ENCODE measurements at regions not wholly inside any gene's neighbourhood (a gene's known extent, or its start where the extent isn't known, plus 50 kb on each side); places are given as distances from the start of the nearest gene placed in this dataset.
A peak's percentile ranks its signal among the peaks of the same experiment; 100 is the strongest.
"Not testable (repeated sequence)": the region's sequence is repeated elsewhere in the genome, so short reads cannot be mapped to it uniquely, and the experiment has no call there.

- no peak overlapping the region for H2AFZ ChIP-seq (ENCODE audit: low read depth, low read length)
- H3K4me3 ChIP-seq (ENCODE audit: low read length) = no peak overlapping the region
- no peaks in the 10 kb centered on the region for H3K4me1 ChIP-seq (ENCODE audit: low read length)
- H3K9me3 ChIP-seq (ENCODE audit: insufficient read depth, low read length) = no peaks in the 10 kb centered on the region
- H3K36me3 ChIP-seq (replicated peaks; ENCODE audit: low read depth, low read length) = no peaks in the 10 kb centered on the region
- no peaks in the 10 kb centered on the region for H4K20me1 ChIP-seq (ENCODE audit: insufficient read depth, low read length)
- no peaks in the 10 kb centered on the region for H3K27me3 ChIP-seq (ENCODE audit: low read depth, low read length)
- no peak overlapping the region for H3K4me2 ChIP-seq (ENCODE audit: low read length)
- no peak for TF ChIP-seq EZH2phosphoT487 (IDR thresholded peaks at IDR 0.05; ENCODE audit: low read depth)
- TF ChIP-seq, protein P1, sequence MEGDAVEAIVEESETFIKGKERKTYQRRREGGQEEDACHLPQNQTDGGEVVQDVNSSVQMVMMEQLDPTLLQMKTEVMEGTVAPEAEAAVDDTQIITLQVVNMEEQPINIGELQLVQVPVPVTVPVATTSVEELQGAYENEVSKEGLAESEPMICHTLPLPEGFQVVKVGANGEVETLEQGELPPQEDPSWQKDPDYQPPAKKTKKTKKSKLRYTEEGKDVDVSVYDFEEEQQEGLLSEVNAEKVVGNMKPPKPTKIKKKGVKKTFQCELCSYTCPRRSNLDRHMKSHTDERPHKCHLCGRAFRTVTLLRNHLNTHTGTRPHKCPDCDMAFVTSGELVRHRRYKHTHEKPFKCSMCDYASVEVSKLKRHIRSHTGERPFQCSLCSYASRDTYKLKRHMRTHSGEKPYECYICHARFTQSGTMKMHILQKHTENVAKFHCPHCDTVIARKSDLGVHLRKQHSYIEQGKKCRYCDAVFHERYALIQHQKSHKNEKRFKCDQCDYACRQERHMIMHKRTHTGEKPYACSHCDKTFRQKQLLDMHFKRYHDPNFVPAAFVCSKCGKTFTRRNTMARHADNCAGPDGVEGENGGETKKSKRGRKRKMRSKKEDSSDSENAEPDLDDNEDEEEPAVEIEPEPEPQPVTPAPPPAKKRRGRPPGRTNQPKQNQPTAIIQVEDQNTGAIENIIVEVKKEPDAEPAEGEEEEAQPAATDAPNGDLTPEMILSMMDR (IDR thresholded peaks at IDR 0.05; ENCODE audit: low read depth, low read length) = no peak
- H3K79me2 ChIP-seq (ENCODE audit: low read length) = no peaks in the 10 kb centered on the region
- no peak overlapping the region for H3K9ac ChIP-seq (ENCODE audit: low read length)
- H3K27ac ChIP-seq (ENCODE audit: low read length) = no peak overlapping the region
Measured at GRCh38 chr1:191798178-191798577, 360.1 kb upstream of the RGS18 start.

- Histone ChIP-seq H4K20me1 (ENCODE audit: insufficient read depth, low read length) (no peaks in the 10 kb centered on the region), H3K9me3 (ENCODE audit: insufficient read depth, low read length) (no peaks in the 10 kb centered on the region), H3K4me1 (ENCODE audit: low read length) (no peaks in the 10 kb centered on the region), H2AFZ (ENCODE audit: low read depth, low read length) (no peak overlapping the region), H3K27me3 (ENCODE audit: low read depth, low read length) (no peaks in the 10 kb centered on the region), H3K27ac (ENCODE audit: low read length) (no peak overlapping the region), H3K9ac (ENCODE audit: low read length) (no peak overlapping the region), H3K4me3 (ENCODE audit: low read length) (no peak overlapping the region), H3K4me2 (ENCODE audit: low read length) (no peak overlapping the region), H3K79me2 (ENCODE audit: low read length) (no peaks in the 10 kb centered on the region), H3K36me3 (replicated peaks; ENCODE audit: low read depth, low read length) (no peaks in the 10 kb centered on the region)
- TF ChIP-seq, protein P1 (IDR thresholded peaks at IDR 0.05; ENCODE audit: low read depth, low read length) = no peak
- TF ChIP-seq EZH2phosphoT487 (IDR thresholded peaks at IDR 0.05; ENCODE audit: low read depth) = no peak
Measured at GRCh38 chr1:191804311-191804710, 354.0 kb upstream of the RGS18 start.

GRCh38 chr1:191813593-191813992 is 344.7 kb upstream of the RGS18 start:
- H3K36me3 ChIP-seq (replicated peaks; ENCODE audit: low read depth, low read length); H2AFZ ChIP-seq (ENCODE audit: low read depth, low read length); H3K4me2 ChIP-seq (ENCODE audit: low read length); H3K4me1 ChIP-seq (ENCODE audit: low read length); H3K9me3 ChIP-seq (ENCODE audit: insufficient read depth, low read length); H3K27ac ChIP-seq (ENCODE audit: low read length); H3K27me3 ChIP-seq (ENCODE audit: low read depth, low read length); H4K20me1 ChIP-seq (ENCODE audit: insufficient read depth, low read length); H3K79me2 ChIP-seq (ENCODE audit: low read length); H3K4me3 ChIP-seq (ENCODE audit: low read length); H3K9ac ChIP-seq (ENCODE audit: low read length): not testable (repeated sequence)

GRCh38 chr1:191818198-191818597 is 340.1 kb upstream of the RGS18 start:
- H4K20me1 ChIP-seq (ENCODE audit: insufficient read depth, low read length) = no peaks in the 10 kb centered on the region
- no peak for TF ChIP-seq EZH2phosphoT487 (IDR thresholded peaks at IDR 0.05; ENCODE audit: low read depth)
- TF ChIP-seq, protein P1 (IDR thresholded peaks at IDR 0.05; ENCODE audit: low read depth, low read length) = no peak
- H3K79me2 ChIP-seq (ENCODE audit: low read length) = no peaks in the 10 kb centered on the region
- no peaks in the 10 kb centered on the region for H3K27me3 ChIP-seq (ENCODE audit: low read depth, low read length)
- no peak overlapping the region for H3K4me3 ChIP-seq (ENCODE audit: low read length)
- no peaks in the 10 kb centered on the region for H3K9me3 ChIP-seq (ENCODE audit: insufficient read depth, low read length)
- no peak overlapping the region for H2AFZ ChIP-seq (ENCODE audit: low read depth, low read length)
- no peaks in the 10 kb centered on the region for H3K4me1 ChIP-seq (ENCODE audit: low read length)
- no peak overlapping the region for H3K9ac ChIP-seq (ENCODE audit: low read length)
- no peaks in the 10 kb centered on the region for H3K36me3 ChIP-seq (replicated peaks; ENCODE audit: low read depth, low read length)
- H3K27ac ChIP-seq (ENCODE audit: low read length) = no peak overlapping the region
- no peak overlapping the region for H3K4me2 ChIP-seq (ENCODE audit: low read length)

DNA sequence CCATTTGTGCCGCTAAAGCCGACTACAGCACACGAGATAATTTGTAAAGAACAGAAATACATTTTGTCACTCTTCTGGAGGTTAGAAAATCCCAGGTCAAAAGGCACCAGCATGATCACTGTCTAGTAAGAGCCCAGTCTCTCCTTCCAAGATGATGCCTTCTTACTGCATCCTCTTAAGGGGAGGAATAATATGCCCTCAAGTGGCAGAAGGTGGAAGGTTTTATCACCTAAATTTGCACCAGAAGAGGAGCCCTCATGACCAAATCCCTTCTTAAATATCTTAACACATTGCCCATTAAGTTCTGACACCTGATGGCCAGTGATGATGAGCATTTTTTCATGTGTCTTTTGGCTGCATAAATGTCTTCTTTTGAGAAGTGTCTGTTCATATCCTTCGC is 326.7 kb upstream of the RGS18 start:
- no peaks in the 10 kb centered on the region for H3K9me3 ChIP-seq (ENCODE audit: insufficient read depth, low read length)
- no peaks in the 10 kb centered on the region for H3K36me3 ChIP-seq (replicated peaks; ENCODE audit: low read depth, low read length)
- no peak overlapping the region for H3K4me3 ChIP-seq (ENCODE audit: low read length)
- no peak for TF ChIP-seq EZH2phosphoT487 (IDR thresholded peaks at IDR 0.05; ENCODE audit: low read depth)
- TF ChIP-seq, protein P1 (IDR thresholded peaks at IDR 0.05; ENCODE audit: low read depth, low read length) = peak; percentile 49
- H3K79me2 ChIP-seq (ENCODE audit: low read length) = no peaks in the 10 kb centered on the region
- no peaks in the 10 kb centered on the region for H4K20me1 ChIP-seq (ENCODE audit: insufficient read depth, low read length)
- H3K9ac ChIP-seq (ENCODE audit: low read length) = no peak overlapping the region
- H2AFZ ChIP-seq (ENCODE audit: low read depth, low read length) = no peak overlapping the region
- peaks cover 6% of the 10 kb centered on the region; the same call in 1 of the 2 replicates for H3K4me1 ChIP-seq (ENCODE audit: low read length)
- H3K27me3 ChIP-seq (ENCODE audit: low read depth, low read length) = no peaks in the 10 kb centered on the region
- H3K27ac ChIP-seq (ENCODE audit: low read length) = no peak overlapping the region
- no peak overlapping the region for H3K4me2 ChIP-seq (ENCODE audit: low read length)
